ENCODE measurements at regions not wholly inside any gene's neighbourhood (a gene's known extent, or its start where the extent isn't known, plus 50 kb on each side); places are given as distances from the start of the nearest gene placed in this dataset.

GRCh38 chr10:93222211-93222754 lies 148.6 kb downstream of the CYP26A1 start:
- Histone ChIP-seq H3K27me3 (ENCODE audit: control insufficient read depth, insufficient read depth, low read length) (no peaks in the 10 kb centered on the region), H3K4me3 (ENCODE audit: low read depth, low read length) (no peak overlapping the region), H3K36me3 (ENCODE audit: control insufficient read depth, insufficient read depth, low read length) (no peaks in the 10 kb centered on the region)
- DNase-seq (ENCODE audit: low read depth): no peak
- TF ChIP-seq CTCF (IDR thresholded peaks at IDR 0.05; ENCODE audit: insufficient read depth, low read length, poor library complexity, severe bottlenecking): no peak

- Histone ChIP-seq H3K4me3 (ENCODE audit: low read depth, low read length) (no peak overlapping the region), H3K36me3 (ENCODE audit: control insufficient read depth, insufficient read depth, low read length) (no peaks in the 10 kb centered on the region), H3K27me3 (ENCODE audit: control insufficient read depth, insufficient read depth, low read length) (no peaks in the 10 kb centered on the region)
- DNase-seq (ENCODE audit: low read depth): no peak
- no peak for TF ChIP-seq CTCF (IDR thresholded peaks at IDR 0.05; ENCODE audit: insufficient read depth, low read length, poor library complexity, severe bottlenecking)
Measured at GRCh38 chr10:93222876-93223275, 149.2 kb downstream of the CYP26A1 start.

- H3K27me3 ChIP-seq (ENCODE audit: control insufficient read depth, insufficient read depth, low read length): no peaks in the 10 kb centered on the region
- TF ChIP-seq CTCF (IDR thresholded peaks at IDR 0.05; ENCODE audit: insufficient read depth, low read length, poor library complexity, severe bottlenecking): no peak
Measured at GRCh38 chr10:93223336-93223735, 149.6 kb downstream of the CYP26A1 start.

GRCh38 chr10:93224005-93224779 lies 150.5 kb downstream of the CYP26A1 start:
- no peak for DNase-seq (ENCODE audit: low read depth)
- H3K27me3 ChIP-seq (ENCODE audit: control insufficient read depth, insufficient read depth, low read length): no peaks in the 10 kb centered on the region
- H3K36me3 ChIP-seq (ENCODE audit: control insufficient read depth, insufficient read depth, low read length): no peaks in the 10 kb centered on the region
- no peak overlapping the region for H3K4me3 ChIP-seq (ENCODE audit: low read depth, low read length)
- peak; percentile 11 for TF ChIP-seq CTCF (IDR thresholded peaks at IDR 0.05; ENCODE audit: insufficient read depth, low read length, poor library complexity, severe bottlenecking)

More at GRCh38 chr10:93223336-93223735, 149.6 kb downstream of the CYP26A1 start:
- Histone ChIP-seq H3K36me3 (ENCODE audit: control insufficient read depth, insufficient read depth, low read length) (no peaks in the 10 kb centered on the region), H3K4me3 (ENCODE audit: low read depth, low read length) (no peak overlapping the region)
- no peak for DNase-seq (ENCODE audit: low read depth)

GRCh38 chr10:93225938-93226337 lies 152.2 kb downstream of the CYP26A1 start:
- no peak for DNase-seq (ENCODE audit: low read depth)
- H3K27me3 ChIP-seq (ENCODE audit: control insufficient read depth, insufficient read depth, low read length): no peaks in the 10 kb centered on the region

More at GRCh38 chr10:93225938-93226337, 152.2 kb downstream of the CYP26A1 start:
- Histone ChIP-seq H3K4me3 (ENCODE audit: low read depth, low read length) (no peak overlapping the region), H3K36me3 (ENCODE audit: control insufficient read depth, insufficient read depth, low read length) (no peaks in the 10 kb centered on the region)
- TF ChIP-seq CTCF (IDR thresholded peaks at IDR 0.05; ENCODE audit: insufficient read depth, low read length, poor library complexity, severe bottlenecking): no peak

Data from kidney epithelial cell (primary cell).